IPS-NIHi7 (cell line): ENCODE measurements at regions not wholly inside any gene's neighbourhood (a gene's known extent, or its start where the extent isn't known, plus 50 kb on each side); places are given as distances from the start of the nearest gene placed in this dataset.

Source experiments
- DNase-seq: peaks from one replicate; pipeline ENCODE4 v3.0.0; 2012; ENCODE audit warnings: mixed read lengths; ENCODE audit errors: extremely low spot score

- peak; percentile 30 for DNase-seq
Observed at GRCh38 chr18:24878289-24878688, 417.9 kb downstream of the HRH4 start.

- no peak for DNase-seq
Observed at GRCh38 chr18:24885276-24885675, 424.8 kb downstream of the HRH4 start.

- DNase-seq: no peak
Observed at GRCh38 chr18:24894880-24895279, 434.4 kb downstream of the HRH4 start.

GRCh38 chr18:24897461-24897860 is 437.0 kb downstream of the HRH4 start:
- no peak for DNase-seq

GRCh38 chr18:24910221-24910620 is 441.7 kb downstream of the ZNF521 start:
- DNase-seq: no peak

- DNase-seq: no peak
Observed at GRCh38 chr18:24913507-24914170, 438.3 kb downstream of the ZNF521 start.

- no peak for DNase-seq
Observed at GRCh38 chr18:24914171-24914525, 437.8 kb downstream of the ZNF521 start.

GRCh38 chr18:24914685-24915084 is 437.3 kb downstream of the ZNF521 start:
- no peak for DNase-seq

GRCh38 chr18:24915547-24915946 is 436.4 kb downstream of the ZNF521 start:
- no peak for DNase-seq

GRCh38 chr18:24917767-24918166 is 434.2 kb downstream of the ZNF521 start:
- no peak for DNase-seq

GRCh38 chr18:24918257-24918656 is 433.7 kb downstream of the ZNF521 start:
- no peak for DNase-seq

GRCh38 chr18:24919181-24919797 is 432.7 kb downstream of the ZNF521 start:
- DNase-seq: no peak

GRCh38 chr18:24922491-24922890 is 429.5 kb downstream of the ZNF521 start:
- no peak for DNase-seq

- no peak for DNase-seq
Observed at GRCh38 chr18:24923138-24923537, 428.8 kb downstream of the ZNF521 start.

- DNase-seq: peak; percentile 32
Observed at GRCh38 chr18:24924066-24924716, 427.8 kb downstream of the ZNF521 start.

GRCh38 chr18:24926649-24927048 is 425.3 kb downstream of the ZNF521 start:
- no peak for DNase-seq

GRCh38 chr18:24928301-24928878 is 423.6 kb downstream of the ZNF521 start:
- no peak for DNase-seq

- DNase-seq: no peak
Observed at GRCh38 chr18:24930478-24930877, 421.5 kb downstream of the ZNF521 start.

GRCh38 chr18:24930971-24931370 is 421.0 kb downstream of the ZNF521 start:
- peak; percentile 33 for DNase-seq

GRCh38 chr18:24933345-24933744 is 418.6 kb downstream of the ZNF521 start:
- no peak for DNase-seq

- no peak for DNase-seq
Observed at GRCh38 chr18:24934258-24934932, 417.6 kb downstream of the ZNF521 start.

GRCh38 chr18:24935008-24935407 is 417.0 kb downstream of the ZNF521 start:
- DNase-seq: no peak
